GM21367 (cell line): ENCODE measurements at regions not wholly inside any gene's neighbourhood (a gene's known extent, or its start where the extent isn't known, plus 50 kb on each side); places are given as distances from the start of the nearest gene placed in this dataset.
"Not testable (repeated sequence)": the region's sequence is repeated elsewhere in the genome, so short reads cannot be mapped to it uniquely, and the experiment has no call there.

Experiments
- ATAC-seq: cut with Tn5 transposase; IDR thresholded peaks from one replicate; pipeline ENCODE4 v1.9.1; 2021; ENCODE audit not compliant: unreplicated experiment

DNA sequence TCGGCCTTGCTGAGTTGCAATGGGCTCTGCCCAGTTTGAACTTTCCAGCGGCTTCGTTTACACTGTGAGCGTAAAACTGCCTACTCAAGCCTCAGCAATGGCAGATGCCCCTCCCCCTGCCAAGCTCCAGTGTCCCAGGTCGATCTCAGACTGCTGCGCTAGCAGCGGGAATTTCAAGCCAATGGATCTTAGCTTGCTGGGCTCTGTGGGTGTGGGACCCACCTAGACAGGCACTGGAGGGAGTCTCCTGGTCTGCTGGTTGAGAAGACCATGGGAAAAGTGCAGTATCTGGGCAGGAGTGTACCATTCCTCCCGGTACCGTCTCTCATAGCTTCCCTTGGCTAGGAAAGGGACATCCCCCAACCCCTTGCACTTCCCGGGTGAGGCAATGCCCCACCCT lies 88.2 kb downstream of the KLHL28 start:
- no peak for ATAC-seq

DNA sequence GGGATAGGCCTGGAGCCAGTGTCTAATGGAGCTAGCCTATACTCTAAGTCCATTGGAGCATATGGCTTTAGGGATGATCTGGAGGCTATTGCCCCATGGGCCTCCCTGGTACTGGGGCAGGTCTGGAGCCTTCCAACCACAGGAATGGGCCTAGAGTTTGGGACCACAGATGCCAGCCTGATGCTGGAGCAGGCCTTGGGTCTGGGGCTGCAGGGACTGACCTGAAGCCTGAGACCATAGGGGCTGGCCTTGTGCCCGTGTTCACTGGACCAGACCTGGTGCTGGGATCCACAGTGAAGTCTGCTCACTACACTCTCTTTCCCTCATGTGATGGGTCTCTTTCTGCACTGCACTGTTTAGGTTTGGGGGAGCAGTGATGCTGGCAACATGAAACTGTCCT lies 95.0 kb downstream of the KLHL28 start:
- no peak for ATAC-seq

DNA sequence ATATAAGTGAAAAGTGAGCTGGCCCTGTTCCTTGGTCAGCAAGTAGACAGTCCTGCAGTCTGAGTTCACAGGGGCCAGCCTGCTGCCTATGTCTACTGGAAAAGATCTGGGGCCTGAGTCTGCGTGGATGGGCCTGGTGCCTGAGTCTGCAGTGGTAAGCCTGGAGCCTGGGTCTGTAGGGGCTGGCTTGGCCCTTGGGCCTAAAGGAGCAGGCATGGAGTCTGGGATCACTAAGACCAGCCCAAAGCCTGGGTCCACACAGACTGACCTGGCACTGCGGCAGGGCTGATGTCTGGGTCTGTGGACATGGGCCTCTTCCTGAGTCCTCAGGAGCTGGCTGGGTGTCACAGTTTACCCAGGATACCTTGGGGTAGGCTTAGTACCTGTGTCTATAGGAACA lies 95.4 kb downstream of the KLHL28 start:
- ATAC-seq, result no peak

DNA sequence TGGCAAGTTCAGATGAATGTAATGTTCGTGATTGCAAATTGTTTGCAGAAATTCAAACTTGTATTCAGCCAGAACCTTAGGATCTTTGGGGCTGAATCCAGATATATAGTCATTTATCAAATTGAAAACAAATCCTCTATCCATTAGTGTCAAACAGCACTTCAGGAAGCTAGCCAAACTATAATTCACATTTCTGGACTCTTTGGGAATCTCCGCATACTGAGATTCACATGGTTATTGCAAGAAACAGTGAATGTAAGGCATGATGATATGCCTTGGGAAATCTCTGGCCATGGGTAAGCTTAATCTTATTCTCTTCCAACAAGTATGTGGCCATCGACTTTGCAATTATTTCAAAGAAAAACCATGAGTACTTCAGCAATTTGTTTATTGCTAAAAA lies 98.5 kb downstream of the KLHL28 start:
- no peak for ATAC-seq

DNA sequence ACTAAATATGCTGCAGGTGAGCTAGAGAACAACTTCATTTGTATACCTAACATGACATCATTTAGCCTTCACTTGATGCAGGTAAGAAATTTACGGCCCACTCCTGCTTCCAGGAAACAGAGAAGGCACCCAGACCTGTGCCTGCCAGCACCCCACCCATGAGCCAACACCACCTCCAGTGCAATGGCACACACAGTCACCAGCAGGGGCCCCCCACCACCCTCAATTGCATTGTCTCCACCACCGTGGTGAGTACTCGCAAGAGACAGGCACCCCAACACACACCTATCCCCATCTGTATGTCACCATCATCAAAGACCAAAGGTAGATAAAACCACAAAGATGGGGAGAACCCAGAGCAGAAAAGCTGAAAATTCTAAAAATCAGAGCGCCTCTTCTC lies 107.6 kb downstream of the KLHL28 start:
- ATAC-seq, result no peak

DNA sequence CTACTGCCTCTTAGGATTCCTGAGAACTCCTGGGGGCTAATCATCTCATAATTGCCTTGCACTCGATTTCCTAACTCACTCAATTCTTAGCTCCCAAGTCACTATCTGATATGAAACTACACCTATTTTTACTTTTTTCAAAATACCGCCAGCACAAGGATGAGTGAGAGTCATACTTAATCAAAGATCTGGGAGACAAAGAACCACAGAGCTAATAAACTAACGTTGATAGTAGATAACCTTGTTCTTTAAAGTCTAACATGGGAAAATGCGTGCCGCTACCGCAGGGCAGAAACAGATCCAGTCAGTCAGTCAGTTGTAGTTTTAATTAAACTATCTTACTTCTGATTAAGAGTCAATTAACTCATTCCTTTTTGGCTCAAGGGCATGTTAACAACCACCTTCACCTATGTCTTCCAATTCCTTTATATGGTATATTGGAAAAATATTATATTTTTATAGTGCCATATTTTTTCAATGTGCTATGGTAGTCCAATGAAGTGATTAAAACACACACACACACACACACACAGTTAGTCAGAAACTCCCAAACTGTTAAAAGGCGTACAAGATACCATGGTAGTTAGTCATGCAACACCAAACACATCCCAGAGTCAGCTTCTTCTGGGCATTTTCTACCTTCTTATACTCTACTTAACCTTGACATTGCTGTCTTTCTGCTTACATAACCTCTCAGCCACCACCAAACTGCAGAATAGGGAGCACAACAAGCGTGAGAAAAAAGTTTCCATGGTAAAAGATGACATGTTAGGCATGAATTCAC lies 114.0 kb downstream of the KLHL28 start:
- no peak for ATAC-seq

DNA sequence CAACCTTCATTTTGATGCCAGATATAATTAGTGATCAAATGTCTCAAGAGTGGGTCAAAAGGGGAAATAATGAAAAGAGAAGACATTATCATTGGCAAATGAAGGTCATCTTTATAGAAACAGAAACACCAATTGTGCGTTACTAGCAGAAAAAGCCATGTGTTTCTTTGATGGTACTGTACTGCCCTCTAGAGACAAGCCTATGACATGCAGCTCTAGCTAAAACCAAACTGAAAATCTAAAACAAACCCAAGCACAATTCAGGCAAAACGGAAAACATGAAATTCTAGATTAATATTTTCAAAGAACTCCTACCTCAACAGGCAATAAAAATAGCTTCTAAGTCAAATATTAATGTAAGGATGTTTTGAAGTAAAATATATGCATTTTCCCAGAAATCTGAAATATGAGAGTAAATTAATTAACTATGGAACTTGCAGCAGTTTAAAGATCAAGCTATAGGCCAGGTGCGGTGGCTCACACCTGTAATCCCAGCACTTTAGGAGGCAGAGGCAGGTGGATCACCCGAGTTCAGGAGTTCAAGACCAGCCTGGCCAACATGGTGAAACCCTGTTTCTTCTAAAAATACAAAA lies 115.4 kb downstream of the KLHL28 start:
- ATAC-seq, result peak; percentile 68

DNA sequence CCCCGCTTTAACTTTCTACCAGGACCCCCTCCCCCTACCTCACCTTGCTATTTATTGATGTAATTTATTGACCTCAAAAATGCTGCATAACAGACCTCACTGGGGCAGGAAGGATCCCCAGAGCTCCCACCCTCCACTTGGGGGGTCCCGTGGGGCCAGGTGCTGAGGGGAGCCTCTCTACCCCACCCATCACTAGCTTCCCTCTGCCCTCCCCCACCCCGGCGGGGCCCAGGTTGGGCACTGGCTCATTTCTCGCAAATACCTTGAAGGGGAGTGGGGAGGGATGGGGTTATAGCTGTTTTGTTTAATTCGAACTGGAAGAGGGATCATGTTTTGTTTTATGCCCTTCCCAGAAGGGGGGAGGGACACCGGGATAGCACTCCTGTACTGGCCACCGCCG lies 125.8 kb downstream of the KLHL28 start:
- not testable (repeated sequence) for ATAC-seq

DNA sequence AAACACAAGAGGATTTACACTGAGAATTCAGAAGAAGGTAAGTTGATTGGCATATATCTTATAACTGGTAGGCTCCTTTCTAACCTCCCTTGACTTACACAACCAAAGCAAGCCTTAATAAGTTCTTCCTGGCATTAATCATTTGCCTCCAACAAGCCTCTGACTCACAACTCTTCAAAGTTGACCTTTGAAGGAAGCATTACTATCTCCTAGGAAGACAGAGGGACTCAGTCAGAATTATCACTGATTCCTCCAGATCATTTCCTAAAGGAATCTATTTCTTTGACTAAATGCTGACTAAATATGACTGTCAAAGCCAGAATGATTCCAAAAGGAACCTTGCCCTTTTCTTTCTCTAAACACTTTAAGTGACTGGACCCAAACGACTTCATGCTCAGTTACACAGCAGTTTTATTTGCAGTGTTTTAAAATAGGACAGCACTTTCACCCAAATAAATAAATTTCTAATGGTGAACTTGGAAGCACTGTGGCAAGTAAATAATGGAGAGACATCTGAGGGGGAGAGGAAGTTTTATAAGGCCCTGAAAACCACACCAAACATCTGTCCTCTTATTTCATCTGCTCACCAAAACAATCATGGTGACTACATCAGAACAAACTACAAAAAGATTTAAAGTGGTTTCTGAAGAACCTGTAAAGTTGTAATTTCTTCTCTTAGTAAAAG lies 128.2 kb downstream of the KLHL28 start:
- no peak for ATAC-seq

DNA sequence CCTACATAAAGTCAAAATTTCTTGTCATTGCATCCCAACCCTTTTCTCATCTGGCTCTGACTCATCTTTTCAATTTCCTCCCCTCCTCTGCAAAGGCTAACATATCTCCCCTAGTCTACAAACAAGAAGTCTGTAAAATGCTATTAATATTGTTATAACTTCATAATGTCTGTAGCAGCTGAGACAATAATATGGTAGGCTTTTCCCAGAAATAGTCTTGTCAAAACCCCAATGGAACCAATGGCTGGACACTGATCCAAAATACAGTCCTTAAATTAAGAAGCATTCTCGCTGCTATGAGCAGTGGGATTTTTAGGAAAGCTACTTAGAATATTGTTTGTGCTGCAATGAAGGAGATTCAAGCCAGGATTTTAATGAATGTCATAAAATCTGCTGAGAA lies 131.4 kb downstream of the KLHL28 start:
- no peak for ATAC-seq

DNA sequence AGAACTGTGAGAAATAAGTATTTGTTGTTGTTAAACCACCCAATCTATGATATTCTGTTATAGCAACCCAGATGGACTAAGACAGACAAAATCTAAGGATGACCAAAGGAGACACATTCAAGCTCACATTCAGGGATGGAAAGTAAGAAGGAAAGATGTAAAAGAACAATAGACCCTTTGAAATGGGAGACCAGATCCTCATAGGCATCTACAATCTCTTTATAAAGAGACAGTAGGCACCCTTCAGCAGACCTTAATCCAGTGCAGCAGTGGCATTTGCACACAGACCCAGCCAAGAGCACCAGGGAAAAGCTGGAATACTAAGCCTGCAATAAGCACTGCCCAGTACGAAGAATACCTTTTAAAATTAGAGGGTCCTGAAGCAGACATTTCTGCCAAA lies 132.7 kb downstream of the KLHL28 start:
- ATAC-seq, result no peak

DNA sequence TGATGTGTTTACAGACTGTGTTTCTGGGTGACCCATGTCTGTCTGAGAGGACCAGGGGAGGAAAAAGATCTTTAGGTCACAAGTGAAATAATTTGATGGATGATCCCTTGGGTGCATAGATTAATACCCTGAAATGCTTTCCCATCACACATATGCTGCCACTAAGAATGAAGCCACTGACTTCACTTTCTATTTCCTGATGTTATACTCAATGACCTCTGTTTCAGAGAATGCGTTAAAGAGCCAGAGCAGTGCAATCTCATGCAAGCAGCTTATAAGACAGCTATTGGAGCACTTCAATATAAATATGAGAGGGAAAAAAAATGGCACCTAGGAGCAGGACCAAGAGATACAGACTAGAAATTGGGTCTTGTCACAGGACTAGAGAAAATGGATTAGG lies 133.7 kb downstream of the KLHL28 start:
- no peak for ATAC-seq

DNA sequence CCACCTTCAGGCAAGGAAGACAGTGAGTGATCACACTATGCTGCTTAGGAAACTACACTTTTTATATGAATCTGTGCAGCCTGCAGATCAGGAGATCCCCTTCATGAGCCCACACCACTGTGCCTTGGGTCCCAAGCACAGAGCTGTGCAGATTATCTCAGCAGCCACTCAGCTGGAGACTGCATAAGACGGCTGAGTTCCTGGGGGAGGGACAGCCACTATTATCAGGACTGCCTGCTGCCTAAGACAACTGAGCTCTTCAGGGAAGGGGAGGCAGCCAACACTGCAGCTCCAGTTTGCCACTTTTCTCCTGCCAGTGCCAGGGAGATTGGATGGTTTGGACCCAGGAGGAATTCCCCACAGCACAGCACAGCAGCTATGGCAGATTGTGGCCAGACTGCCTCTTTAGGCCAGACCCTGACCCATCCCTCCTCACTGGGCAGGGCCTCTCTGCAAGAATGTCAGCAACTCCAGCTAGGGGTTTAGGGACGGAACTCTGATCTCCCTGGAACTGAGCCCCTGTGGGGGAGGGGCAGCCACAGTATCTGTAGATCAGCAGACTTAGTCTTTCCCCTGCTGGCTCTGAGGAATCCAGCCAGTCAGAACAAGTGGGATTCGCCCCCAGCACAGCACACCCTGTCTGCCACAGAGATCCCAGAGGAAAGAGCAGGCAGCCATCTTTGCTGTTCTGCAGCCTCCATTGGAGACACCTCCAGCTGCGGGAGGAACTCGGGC lies 141.3 kb downstream of the KLHL28 start:
- no peak for ATAC-seq

DNA sequence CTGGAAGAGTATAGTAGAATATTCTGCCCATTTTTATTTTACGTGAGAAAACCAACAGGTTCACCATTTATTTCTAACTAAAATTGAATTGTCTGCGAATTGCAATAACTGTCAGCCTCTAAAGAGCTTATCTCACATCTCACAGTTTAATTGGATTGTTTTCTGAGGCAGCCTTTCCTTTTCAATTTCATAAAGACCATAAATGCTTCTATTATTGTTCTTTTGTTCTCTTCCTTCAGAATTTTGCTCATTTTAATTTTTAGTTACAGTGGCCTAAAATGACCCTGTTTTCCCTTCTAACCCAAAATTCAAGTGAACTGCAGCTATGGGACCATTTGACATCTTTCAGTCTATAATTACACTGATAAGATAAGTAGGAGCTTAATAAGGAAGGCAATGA lies 147.6 kb downstream of the KLHL28 start:
- ATAC-seq, result no peak

DNA sequence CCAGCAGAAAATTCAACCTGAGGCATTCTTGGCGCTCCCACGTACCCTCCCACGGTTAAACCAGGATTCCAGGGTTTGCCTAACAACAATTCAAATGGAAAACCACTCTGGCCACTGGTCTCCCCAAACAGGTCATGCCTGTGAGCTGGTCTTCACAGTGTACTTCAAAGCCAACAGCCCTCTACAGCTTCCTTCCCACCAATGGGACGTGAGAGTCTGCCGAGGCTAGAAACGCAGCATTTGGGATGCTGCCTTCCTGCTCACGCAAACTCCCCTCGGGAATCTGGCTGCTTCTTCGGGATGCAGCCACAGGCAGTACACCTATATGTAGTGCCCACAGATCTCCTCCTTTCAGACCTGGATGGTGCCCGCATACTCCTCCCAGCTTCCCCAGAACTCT lies 149.1 kb downstream of the KLHL28 start:
- ATAC-seq, result no peak

DNA sequence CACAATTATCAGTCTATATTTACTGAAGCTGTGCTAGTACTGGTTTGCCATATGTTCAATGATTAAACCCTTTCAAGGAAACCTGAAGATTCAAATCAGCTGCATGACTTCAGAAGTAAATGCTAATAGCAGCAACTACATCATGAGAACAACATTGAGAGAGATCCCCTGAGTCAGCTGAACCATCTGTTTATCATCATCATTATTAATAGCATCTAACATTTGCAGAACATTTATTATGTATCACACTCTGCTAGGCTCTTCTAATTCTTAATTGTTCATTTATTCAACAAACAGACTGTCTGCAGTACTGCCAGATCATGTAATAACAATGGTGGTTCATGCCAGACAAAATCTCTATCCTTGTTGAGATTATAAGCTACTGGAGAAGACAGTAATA lies 157.4 kb downstream of the KLHL28 start:
- ATAC-seq, result no peak

DNA sequence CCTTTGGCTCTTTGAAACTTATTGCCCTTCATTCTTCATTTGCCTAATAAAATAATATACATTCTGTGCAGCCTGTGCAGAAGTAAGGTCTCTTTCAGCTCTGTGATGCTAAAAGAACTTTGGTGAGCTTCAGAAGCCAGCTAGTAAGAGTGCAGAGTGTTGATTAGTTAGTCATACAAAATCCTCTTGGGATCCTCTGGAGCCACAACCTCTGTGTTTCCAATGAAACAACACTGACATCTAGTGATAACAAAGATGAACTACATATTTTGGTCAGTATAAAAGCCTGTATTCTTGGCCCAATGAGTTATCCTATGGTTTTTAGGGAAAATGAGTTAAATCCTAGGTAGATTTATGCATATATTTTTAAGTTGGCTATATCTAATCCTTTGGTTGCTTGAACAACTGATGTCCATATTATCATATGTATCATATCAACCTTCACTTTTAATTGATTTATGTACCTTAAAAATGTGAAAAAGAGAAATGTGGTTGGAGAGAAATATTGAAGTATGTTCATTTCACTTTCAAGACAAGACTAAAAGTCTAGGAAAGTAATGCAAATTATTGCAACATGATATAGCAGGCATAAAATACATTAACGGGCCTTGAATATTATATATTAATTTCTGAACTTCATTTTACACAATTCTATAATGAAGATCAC lies 158.4 kb downstream of the KLHL28 start:
- peak; percentile 89 for ATAC-seq

DNA sequence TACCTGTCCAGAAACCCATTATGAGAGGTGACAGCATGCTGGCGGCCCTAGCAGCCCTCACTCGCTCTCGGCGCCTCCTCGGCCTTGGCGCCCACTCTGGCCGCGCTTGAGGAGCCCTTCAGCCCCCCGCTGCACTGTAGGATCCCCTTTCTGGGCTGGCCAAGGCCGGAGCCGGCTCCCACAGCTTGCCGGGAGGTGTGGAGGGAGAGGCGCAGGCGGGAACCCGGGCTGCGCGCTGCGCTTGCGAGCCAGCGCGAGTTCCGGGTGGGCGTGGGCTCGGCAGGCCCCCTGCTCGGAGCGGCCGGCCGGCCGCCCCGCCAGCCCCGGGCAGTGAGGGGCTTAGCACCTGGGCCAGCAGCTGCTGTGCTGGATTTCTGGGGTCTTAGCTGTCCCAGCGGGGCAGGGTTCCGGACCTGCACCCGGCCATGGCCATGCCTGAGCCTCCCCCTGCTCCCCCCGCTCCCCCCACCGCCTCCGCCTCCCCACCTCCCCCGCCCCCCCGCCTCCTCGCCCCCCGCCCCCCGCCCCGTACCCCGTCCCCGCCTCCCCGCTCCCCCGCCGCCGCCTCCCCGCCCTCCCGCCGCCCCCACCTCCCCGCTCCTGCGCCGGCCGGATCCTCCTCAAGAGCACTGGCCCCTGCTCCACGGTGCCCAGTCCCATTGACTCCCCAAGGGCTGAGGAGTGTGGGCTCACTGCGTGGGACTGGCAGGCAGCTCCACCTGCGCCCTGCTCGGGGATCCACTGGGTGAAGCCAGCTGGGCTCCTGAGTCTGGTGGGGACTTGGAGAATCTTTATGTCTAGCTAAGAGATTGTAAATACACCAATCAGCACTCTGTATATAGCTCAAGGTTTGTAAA lies 163.1 kb downstream of the KLHL28 start:
- no peak for ATAC-seq

DNA sequence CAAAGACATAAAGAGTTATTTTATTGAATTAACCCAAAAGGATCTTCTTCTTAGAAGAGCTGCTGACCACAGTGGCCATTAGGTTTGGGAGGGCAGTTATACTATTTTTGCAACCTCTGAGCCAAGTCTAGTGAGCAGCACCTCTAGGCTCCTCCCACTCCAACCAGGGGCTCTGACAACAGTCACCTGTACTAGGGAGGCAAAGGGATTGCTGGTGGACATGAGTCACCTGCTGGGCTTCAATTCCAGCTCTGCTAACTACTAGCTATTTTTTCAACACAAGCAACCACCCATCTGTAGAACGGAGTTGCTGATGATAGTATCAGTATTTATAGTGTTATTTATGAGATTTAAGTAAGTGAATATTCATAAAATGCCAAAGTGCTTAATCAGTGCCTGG lies 166.0 kb downstream of the KLHL28 start:
- no peak for ATAC-seq

DNA sequence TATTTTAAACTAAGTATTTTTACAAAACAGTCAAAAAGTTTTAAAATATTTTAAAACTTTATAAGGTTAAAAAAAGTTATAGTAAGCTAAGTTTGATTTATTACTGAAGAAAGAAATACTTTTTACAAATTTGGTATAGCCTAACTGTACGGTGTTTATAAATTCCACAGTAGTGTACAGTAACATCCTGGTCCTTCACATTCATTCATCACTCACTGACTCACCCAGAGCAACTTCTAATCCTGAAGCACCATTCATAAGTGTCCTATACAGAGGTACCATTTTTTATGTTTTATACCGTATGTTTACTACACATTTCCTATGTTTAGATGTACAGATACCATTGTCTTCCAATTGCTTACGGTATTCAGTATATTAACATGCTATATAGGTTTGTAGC lies 170.0 kb downstream of the KLHL28 start:
- no peak for ATAC-seq
